ENCODE measurements at regions not wholly inside any gene's neighbourhood (a gene's known extent, or its start where the extent isn't known, plus 50 kb on each side); places are given as distances from the start of the nearest gene placed in this dataset.

DNA sequence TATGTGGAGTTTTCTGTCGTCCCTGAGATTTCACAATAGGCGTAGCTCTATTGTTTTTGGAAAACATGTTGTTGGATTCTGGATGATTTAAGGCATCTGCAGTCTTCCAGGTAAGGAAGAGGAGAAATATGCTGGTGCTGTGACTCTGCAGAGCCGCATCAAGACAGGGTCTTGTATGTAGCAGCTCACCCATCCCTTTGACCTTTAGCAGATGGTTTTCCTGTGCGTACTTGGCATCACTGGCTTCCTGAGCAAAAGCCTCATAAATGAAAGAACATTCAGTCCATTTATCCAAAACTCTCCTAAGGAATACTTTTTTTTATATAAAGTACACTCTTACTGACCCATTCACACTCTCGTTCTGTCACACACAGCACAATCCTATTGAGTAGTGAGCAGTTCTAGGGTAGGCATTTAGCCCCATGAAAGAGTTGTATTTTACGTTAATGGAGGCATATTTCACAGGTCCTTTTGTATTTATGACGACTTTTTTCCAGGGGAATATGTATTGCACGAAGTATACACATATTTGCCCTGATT is 443.9 kb downstream of the STK39 start:
- H3K4me3 Mint-ChIP-seq, result no peak overlapping the region
- peaks cover 6% of the 10 kb centered on the region for H3K36me3 Mint-ChIP-seq (ENCODE audit: low read depth)
- no peak overlapping the region for H3K27ac Mint-ChIP-seq
- H3K27me3 Mint-ChIP-seq (ENCODE audit: low read depth), result no peaks in the 10 kb centered on the region
- H3K4me1 Mint-ChIP-seq, result no peaks in the 10 kb centered on the region
- TF ChIP-seq, protein P1, sequence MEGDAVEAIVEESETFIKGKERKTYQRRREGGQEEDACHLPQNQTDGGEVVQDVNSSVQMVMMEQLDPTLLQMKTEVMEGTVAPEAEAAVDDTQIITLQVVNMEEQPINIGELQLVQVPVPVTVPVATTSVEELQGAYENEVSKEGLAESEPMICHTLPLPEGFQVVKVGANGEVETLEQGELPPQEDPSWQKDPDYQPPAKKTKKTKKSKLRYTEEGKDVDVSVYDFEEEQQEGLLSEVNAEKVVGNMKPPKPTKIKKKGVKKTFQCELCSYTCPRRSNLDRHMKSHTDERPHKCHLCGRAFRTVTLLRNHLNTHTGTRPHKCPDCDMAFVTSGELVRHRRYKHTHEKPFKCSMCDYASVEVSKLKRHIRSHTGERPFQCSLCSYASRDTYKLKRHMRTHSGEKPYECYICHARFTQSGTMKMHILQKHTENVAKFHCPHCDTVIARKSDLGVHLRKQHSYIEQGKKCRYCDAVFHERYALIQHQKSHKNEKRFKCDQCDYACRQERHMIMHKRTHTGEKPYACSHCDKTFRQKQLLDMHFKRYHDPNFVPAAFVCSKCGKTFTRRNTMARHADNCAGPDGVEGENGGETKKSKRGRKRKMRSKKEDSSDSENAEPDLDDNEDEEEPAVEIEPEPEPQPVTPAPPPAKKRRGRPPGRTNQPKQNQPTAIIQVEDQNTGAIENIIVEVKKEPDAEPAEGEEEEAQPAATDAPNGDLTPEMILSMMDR (IDR thresholded peaks at IDR 0.05; ENCODE audit: unreplicated experiment in 3 of 3), result no peak
- peaks cover 17% of the 10 kb centered on the region for H3K9me3 Mint-ChIP-seq

DNA sequence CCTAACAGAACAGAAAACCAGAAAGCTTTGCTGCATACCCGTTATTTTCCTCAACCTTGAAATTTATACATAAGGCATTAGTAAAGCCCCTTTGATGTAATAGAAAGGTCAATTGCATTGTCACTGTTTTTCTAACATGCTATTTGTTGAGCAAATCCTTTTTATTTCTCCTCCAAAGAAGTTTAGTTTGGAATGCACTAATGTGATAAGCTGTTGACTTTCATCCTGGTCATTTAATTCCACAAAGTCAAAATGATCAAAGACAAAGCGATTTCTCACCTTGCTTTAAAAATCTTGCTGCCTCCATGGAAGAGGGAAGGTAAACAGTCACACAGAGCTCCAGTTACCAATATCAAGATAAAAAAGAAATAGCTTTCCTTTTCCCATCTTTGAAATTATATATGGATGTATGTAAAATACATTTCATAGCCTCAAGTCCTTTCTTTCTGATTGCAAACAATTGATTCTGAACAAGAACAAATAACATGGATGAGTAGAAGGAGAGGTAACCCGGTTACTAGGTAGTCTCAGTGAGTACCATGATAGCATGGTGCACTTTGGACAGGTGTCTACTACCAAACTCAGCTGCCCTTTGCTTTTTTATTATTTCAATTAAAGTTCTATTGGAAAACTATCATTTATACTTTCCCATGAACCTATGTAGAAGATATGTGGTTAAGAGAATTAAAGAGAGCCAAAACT is 452.7 kb downstream of the STK39 start:
- no peak overlapping the region for H3K27ac Mint-ChIP-seq
- H3K4me1 Mint-ChIP-seq, result peaks cover 5% of the 10 kb centered on the region
- peaks cover 8% of the 10 kb centered on the region for H3K9me3 Mint-ChIP-seq
- no peaks in the 10 kb centered on the region for H3K36me3 Mint-ChIP-seq (ENCODE audit: low read depth)
- no peak overlapping the region for H3K4me3 Mint-ChIP-seq
- TF ChIP-seq, protein P1 (IDR thresholded peaks at IDR 0.05; ENCODE audit: unreplicated experiment in 3 of 3), result no peak
- H3K27me3 Mint-ChIP-seq (ENCODE audit: low read depth), result no peaks in the 10 kb centered on the region

DNA sequence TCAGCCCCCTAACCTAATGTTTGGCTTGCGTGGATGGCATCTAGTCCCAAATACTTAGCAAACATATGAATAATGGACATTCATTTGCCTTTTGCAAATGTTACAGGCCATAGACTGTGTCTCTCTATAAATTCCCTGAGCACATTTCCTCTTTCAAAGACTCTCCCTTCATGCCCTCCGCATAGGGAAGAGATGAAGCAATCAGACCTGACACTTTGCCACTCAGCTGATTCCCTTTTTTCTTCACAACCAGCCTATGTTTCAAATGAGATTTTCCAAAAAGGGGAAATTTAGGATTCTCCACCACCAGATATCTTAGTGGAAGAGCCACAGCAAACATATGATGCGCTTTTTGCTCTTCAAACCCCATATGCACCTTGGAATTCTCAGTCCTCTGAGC is 453.7 kb downstream of the STK39 start:
- Mint-ChIP-seq H3K9me3 (peaks cover 8% of the 10 kb centered on the region), H3K36me3 (ENCODE audit: low read depth) (no peaks in the 10 kb centered on the region), H3K4me1 (peaks cover 5% of the 10 kb centered on the region), H3K27me3 (ENCODE audit: low read depth) (no peaks in the 10 kb centered on the region), H3K4me3 (no peak overlapping the region), H3K27ac (no peak overlapping the region)
- TF ChIP-seq, protein P1 (IDR thresholded peaks at IDR 0.05; ENCODE audit: unreplicated experiment in 3 of 3), result no peak

DNA sequence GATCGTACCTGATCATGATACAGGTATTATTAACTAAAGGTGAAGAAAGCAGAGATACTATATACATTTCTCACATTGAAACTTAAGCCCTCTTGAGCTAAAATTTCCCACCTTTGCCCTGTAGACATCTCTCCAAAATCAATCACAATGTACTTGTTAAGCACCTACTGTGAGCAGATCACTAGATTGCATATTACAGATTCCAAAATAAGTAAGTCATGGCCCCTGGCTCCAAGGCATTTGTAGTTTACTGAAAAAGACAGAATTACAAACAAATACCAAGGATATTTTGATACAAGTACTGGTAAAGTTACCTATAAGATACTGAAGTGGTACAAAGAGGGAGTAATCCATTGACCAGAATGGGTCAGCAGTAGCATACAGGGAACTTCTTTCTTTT is 455.3 kb downstream of the STK39 start:
- Mint-ChIP-seq H3K9me3 (peaks cover 3% of the 10 kb centered on the region), H3K4me1 (peaks cover 5% of the 10 kb centered on the region), H3K27ac (no peak overlapping the region), H3K36me3 (ENCODE audit: low read depth) (peaks cover 5% of the 10 kb centered on the region), H3K4me3 (no peak overlapping the region), H3K27me3 (ENCODE audit: low read depth) (no peaks in the 10 kb centered on the region)
- TF ChIP-seq, protein P1 (IDR thresholded peaks at IDR 0.05; ENCODE audit: unreplicated experiment in 3 of 3), result no peak

DNA sequence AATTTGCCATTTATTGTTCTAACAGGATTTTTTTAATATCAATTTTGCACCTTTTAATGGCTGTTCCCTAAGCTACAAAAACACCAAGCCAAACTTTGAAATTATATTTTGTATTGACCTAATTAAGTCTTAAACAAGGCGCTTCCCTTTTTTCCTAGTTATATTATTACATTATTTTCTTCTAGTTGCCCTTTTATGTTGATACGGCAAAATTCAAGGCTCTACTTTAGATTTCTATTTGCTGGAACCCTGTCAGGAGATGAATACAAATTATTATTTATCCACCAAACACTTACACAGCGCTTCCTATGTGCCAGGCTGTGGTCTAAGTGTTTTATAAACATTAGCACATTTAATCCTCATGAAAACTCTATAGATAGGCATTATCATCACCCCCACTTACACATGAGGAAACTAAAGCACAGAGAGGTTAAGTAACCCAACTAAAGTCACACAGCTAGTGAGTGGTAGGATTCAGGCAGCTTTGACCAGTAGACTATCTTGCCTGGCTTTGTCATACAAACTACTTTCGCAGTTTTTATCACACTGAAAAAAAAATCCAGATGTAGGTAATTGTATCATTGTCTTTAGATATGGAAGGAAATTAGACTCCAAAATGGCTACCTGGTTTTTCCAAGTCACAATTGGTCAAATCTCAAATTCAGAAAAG is 456.5 kb downstream of the STK39 start:
- peaks cover 9% of the 10 kb centered on the region for H3K4me1 Mint-ChIP-seq
- H3K27me3 Mint-ChIP-seq (ENCODE audit: low read depth), result no peaks in the 10 kb centered on the region
- H3K36me3 Mint-ChIP-seq (ENCODE audit: low read depth), result peaks cover 5% of the 10 kb centered on the region
- H3K27ac Mint-ChIP-seq, result no peak overlapping the region
- no peaks in the 10 kb centered on the region for H3K9me3 Mint-ChIP-seq
- TF ChIP-seq, protein P1 (IDR thresholded peaks at IDR 0.05; ENCODE audit: unreplicated experiment in 3 of 3), result no peak
- H3K4me3 Mint-ChIP-seq, result no peak overlapping the region
